Tibial nerve (tissue), 4 donors: ENCODE measurements at regions not wholly inside any gene's neighbourhood (a gene's known extent, or its start where the extent isn't known, plus 50 kb on each side); places are given as distances from the start of the nearest gene placed in this dataset.
"Not testable (repeated sequence)": the region's sequence is repeated elsewhere in the genome, so short reads cannot be mapped to it uniquely, and the experiment has no call there.

Experiments
- DNase-seq, 2 donors: peaks; one replicate each; pipeline ENCODE4 v3.0.0-alpha.2; 2019; ENCODE audit warnings: low spot score in 2 of 2
- H3K27ac ChIP-seq, 4 donors: fragments of 200-600 bp; sonication (generic) in 3 of 4; one replicate each; pipeline ENCODE4 v1.5.1; 2017 to 2019; ENCODE audit warnings: mild to moderate bottlenecking in 1 of 4
- H3K27me3 ChIP-seq, 2 donors: fragments of 200-600 bp; sonication (generic) in 1 of 2; one replicate each; pipeline versions ENCODE4 v1.5.1 to v1.6.0; 2017 to 2019
- H3K36me3 ChIP-seq, 3 donors: fragments of 200-600 bp; sonication (generic); one replicate each; pipeline ENCODE4 v1.5.1; 2018 to 2019
- H3K4me1 ChIP-seq, 4 donors: fragments of 200-600 bp; sonication (generic) in 3 of 4; one replicate each; pipeline ENCODE4 v1.5.1; 2017 to 2019
- H3K4me3 ChIP-seq, 4 donors: fragments of 200-600 bp; sonication (generic) in 3 of 4; one replicate each; pipeline ENCODE4 v1.5.1; 2017 to 2019; ENCODE audit warnings: mild to moderate bottlenecking in 1 of 4, moderate library complexity in 1 of 4
- H3K9me3 ChIP-seq, 4 donors: fragments of 200-600 bp; sonication (generic) in 3 of 4; one replicate each; pipeline ENCODE4 v1.5.1; 2017 to 2019
- CTCF ChIP-seq, 5 experiments: fragments of 200-600 bp in 3 of 5; fragments of 450-650 bp in 2 of 5; sonication (generic) in 3 of 5; IDR thresholded peaks; one replicate each; pipeline ENCODE4 v1.5.1; 2016 to 2019; ENCODE audit warnings: antibody characterized with exemption in 5 of 5, mild to moderate bottlenecking in 3 of 5, moderate library complexity in 2 of 5
- EP300 ChIP-seq, 2 donors: sonication (generic); formaldehyde crosslinking; IDR thresholded peaks; one replicate each; pipeline ENCODE4 v1.6.1; 2017; ENCODE audit warnings: antibody characterized with exemption in 2 of 2, mild to moderate bottlenecking in 1 of 2
- POLR2A ChIP-seq, 2 donors: fragments of 450-650 bp; IDR thresholded peaks; one replicate each; pipeline ENCODE4 v1.6.1; 2017; ENCODE audit warnings: antibody characterized with exemption in 2 of 2, mild to moderate bottlenecking in 2 of 2, moderate library complexity in 2 of 2
- WGBS, 2 donors: methylation state at CpG; one replicate each; pipeline ENCODE4 v1.1.5; 2018; 5-methylcytosine and 5-hydroxymethylcytosine counted together

GRCh38 chr9:108396611-108397010 is 459.2 kb downstream of the ACTL7B start:
- no peaks in the 10 kb centered on the region for H3K36me3 ChIP-seq
- TF ChIP-seq EP300 (IDR thresholded peaks at IDR 0.05) (no peak), CTCF (IDR thresholded peaks at IDR 0.05) (no peak), POLR2A (IDR thresholded peaks at IDR 0.05) (no peak)

GRCh38 chr9:108396193-108396592 is 459.6 kb downstream of the ACTL7B start:
- Histone ChIP-seq H3K36me3 (no peaks in the 10 kb centered on the region), H3K9me3 (no peaks in the 10 kb centered on the region), H3K27ac (no peak overlapping the region), H3K4me1 (no peaks in the 10 kb centered on the region), H3K27me3 (no peaks in the 10 kb centered on the region), H3K4me3 (no peak overlapping the region)
- 73 to 86% methylated on average over 4 of the region's 4 CpGs for WGBS, 2 donors
- TF ChIP-seq EP300 (IDR thresholded peaks at IDR 0.05): no peak
- no peak for DNase-seq

More at GRCh38 chr9:108396611-108397010, 459.2 kb downstream of the ACTL7B start:
- H3K27ac ChIP-seq: no peak overlapping the region
- H3K4me1 ChIP-seq: no peaks in the 10 kb centered on the region
- no peaks in the 10 kb centered on the region for H3K9me3 ChIP-seq
- DNase-seq: no peak
- H3K4me3 ChIP-seq: no peak overlapping the region
- no peaks in the 10 kb centered on the region for H3K27me3 ChIP-seq

GRCh38 chr9:108395421-108395820 is 460.4 kb downstream of the ACTL7B start:
- no peak for DNase-seq
- Histone ChIP-seq H3K9me3 (no peaks in the 10 kb centered on the region), H3K27ac (no peak overlapping the region), H3K27me3 (no peaks in the 10 kb centered on the region), H3K36me3 (no peaks in the 10 kb centered on the region), H3K4me1 (no peaks in the 10 kb centered on the region), H3K4me3 (no peak overlapping the region)
- no peak for TF ChIP-seq CTCF (IDR thresholded peaks at IDR 0.05)
- TF ChIP-seq EP300 (IDR thresholded peaks at IDR 0.05): no peak
- no peak for TF ChIP-seq POLR2A (IDR thresholded peaks at IDR 0.05)
- WGBS, 2 donors: 86 to 90% methylated on average over 4 of the region's 4 CpGs

GRCh38 chr9:108394726-108395125 is 461.1 kb downstream of the ACTL7B start:
- Histone ChIP-seq H3K4me1 (no peaks in the 10 kb centered on the region), H3K9me3 (no peaks in the 10 kb centered on the region), H3K4me3 (no peak overlapping the region), H3K27ac (no peak overlapping the region), H3K36me3 (no peaks in the 10 kb centered on the region), H3K27me3 (no peaks in the 10 kb centered on the region)
- DNase-seq: no peak
- WGBS, 2 donors: 79 to 84% methylated on average over 13 of the region's 13 CpGs
- no peak for TF ChIP-seq EP300 (IDR thresholded peaks at IDR 0.05)
- no peak for TF ChIP-seq CTCF (IDR thresholded peaks at IDR 0.05)
- no peak for TF ChIP-seq POLR2A (IDR thresholded peaks at IDR 0.05)

GRCh38 chr9:108393481-108394001 is 462.2 kb downstream of the ACTL7B start:
- not testable (repeated sequence) for H3K4me3 ChIP-seq, H3K27ac ChIP-seq, H3K4me1 ChIP-seq, H3K27me3 ChIP-seq, H3K36me3 ChIP-seq, H3K9me3 ChIP-seq, DNase-seq
- 97% methylated on average over 12 to 17 of the region's 31 CpGs for WGBS, 2 donors

GRCh38 chr9:108392877-108393276 is 462.9 kb downstream of the ACTL7B start:
- DNase-seq: no peak
- Histone ChIP-seq H3K4me1 (no peaks in the 10 kb centered on the region), H3K27ac (no peak overlapping the region), H3K27me3 (no peaks in the 10 kb centered on the region), H3K36me3 (no peaks in the 10 kb centered on the region), H3K4me3 (no peak overlapping the region), H3K9me3 (no peaks in the 10 kb centered on the region)
- 100% methylated on average over 1 of the region's 1 CpG for WGBS, 2 donors
- TF ChIP-seq POLR2A (IDR thresholded peaks at IDR 0.05): no peak
- no peak for TF ChIP-seq EP300 (IDR thresholded peaks at IDR 0.05)
- TF ChIP-seq CTCF (IDR thresholded peaks at IDR 0.05): no peak
